ENCODE measurements at regions not wholly inside any gene's neighbourhood (a gene's known extent, or its start where the extent isn't known, plus 50 kb on each side); places are given as distances from the start of the nearest gene placed in this dataset.

GRCh38 chr6:159118924-159119323, 50.3 kb upstream of the FNDC1 start:
- DNase-seq, result no peak

- no peak for DNase-seq
Observed at GRCh38 chr6:159117563-159117962, 51.6 kb upstream of the FNDC1 start.

- DNase-seq, result no peak
Observed at GRCh38 chr6:159117046-159117445, 52.2 kb upstream of the FNDC1 start.

GRCh38 chr6:159116343-159116742, 52.9 kb upstream of the FNDC1 start:
- DNase-seq, result no peak

- no peak for DNase-seq
Observed at GRCh38 chr6:159114569-159114968, 54.6 kb upstream of the FNDC1 start.

GRCh38 chr6:159113223-159113622, 56.0 kb upstream of the FNDC1 start:
- no peak for DNase-seq

GRCh38 chr6:159112714-159113113, 56.5 kb upstream of the FNDC1 start:
- DNase-seq, result no peak

GRCh38 chr6:159110748-159111147, 58.5 kb upstream of the FNDC1 start:
- DNase-seq, result no peak

GRCh38 chr6:159110013-159110412, 59.2 kb upstream of the FNDC1 start:
- no peak for DNase-seq

- DNase-seq, result no peak
Observed at GRCh38 chr6:159109391-159109790, 59.8 kb upstream of the FNDC1 start.

- DNase-seq, result no peak
Observed at GRCh38 chr6:159108426-159108985, 60.7 kb upstream of the FNDC1 start.

GRCh38 chr6:159107451-159108260, 61.5 kb upstream of the FNDC1 start:
- no peak for DNase-seq

GRCh38 chr6:159106627-159107241, 61.9 kb upstream of the TAGAP start:
- DNase-seq, result peak; percentile 84

GRCh38 chr6:159105716-159106115, 60.9 kb upstream of the TAGAP start:
- DNase-seq, result no peak

- no peak for DNase-seq
Observed at GRCh38 chr6:159104931-159105330, 60.1 kb upstream of the TAGAP start.

- DNase-seq, result peak; percentile 77
Observed at GRCh38 chr6:159104163-159104925, 59.6 kb upstream of the TAGAP start.

- no peak for DNase-seq
Observed at GRCh38 chr6:159103396-159104162, 58.8 kb upstream of the TAGAP start.

- DNase-seq, result no peak
Observed at GRCh38 chr6:159102373-159103160, 57.8 kb upstream of the TAGAP start.

GRCh38 chr6:159101656-159102055, 56.9 kb upstream of the TAGAP start:
- DNase-seq, result no peak

GRCh38 chr6:159100395-159101182, 55.8 kb upstream of the TAGAP start:
- DNase-seq, result no peak

GRCh38 chr6:159099961-159100360, 55.2 kb upstream of the TAGAP start:
- no peak for DNase-seq
